Transverse colon (tissue), 4 donors: ENCODE measurements at regions not wholly inside any gene's neighbourhood (a gene's known extent, or its start where the extent isn't known, plus 50 kb on each side); places are given as distances from the start of the nearest gene placed in this dataset.

ENCODE experiments used
- CTCF ChIP-seq, 5 experiments: fragments of 200-600 bp in 3 of 5; fragments of 450-650 bp in 2 of 5; sonication (generic) in 3 of 5; IDR thresholded peaks; 1 replicate in 2 of 5; 2 replicates in 3 of 5; pipeline ENCODE4 v1.5.1; 2016 to 2017; ENCODE audit warnings: antibody characterized with exemption in 5 of 5, inconsistent platforms in 3 of 5, mild to moderate bottlenecking in 2 of 5, moderate library complexity in 1 of 5
- EP300 ChIP-seq: sonication (generic); formaldehyde crosslinking; IDR thresholded peaks from one replicate; pipeline ENCODE4 v1.6.1; 2017; ENCODE audit warnings: antibody characterized with exemption, low read depth
- POLR2AphosphoS5 ChIP-seq, 3 donors: sonication (generic); formaldehyde crosslinking; IDR thresholded peaks; one replicate each; pipeline ENCODE4 v1.6.1; 2016; ENCODE audit warnings: antibody characterized with exemption in 3 of 3

GRCh38 chrY:7471976-7472375, 560.4 kb upstream of the AMELY start:
- TF ChIP-seq CTCF (IDR thresholded peaks at IDR 0.05) = no peak
- no peak for TF ChIP-seq POLR2AphosphoS5 (IDR thresholded peaks at IDR 0.05)
- TF ChIP-seq EP300 = no peak
